Stimulated activated effector memory CD8-positive, alpha-beta T cell treated with anti-CD3 and anti-CD28 coated beads, Interleukin-12 subunit alpha, Interleukin-12 subunit beta, amount 100 ng/mL, for 72 hours (primary cell): ENCODE measurements at regions not wholly inside any gene's neighbourhood (a gene's known extent, or its start where the extent isn't known, plus 50 kb on each side); places are given as distances from the start of the nearest gene placed in this dataset.
"Not testable (repeated sequence)": the region's sequence is repeated elsewhere in the genome, so short reads cannot be mapped to it uniquely, and the experiment has no call there.

Experiments
- ATAC-seq: fragments of 150-1000 bp; cut with Tn5 transposase; 2 replicates; pipeline ENCODE4 v1.10.0; 2021
- DNase-seq, 2 donors: peaks; one replicate each; pipeline ENCODE4 v3.0.0; 2021 to 2022; ENCODE audit warnings: low spot score in 2 of 2
- H3K27ac Mint-ChIP-seq: one replicate; pipeline ENCODE4 v1.8.0; 2022; ENCODE audit warnings: mild to moderate bottlenecking, mixed read lengths
- H3K36me3 Mint-ChIP-seq: one replicate; pipeline ENCODE4 v1.8.0; 2022; ENCODE audit warnings: mild to moderate bottlenecking, mixed read lengths
- H3K4me1 Mint-ChIP-seq: one replicate; pipeline ENCODE4 v1.8.0; 2022; ENCODE audit warnings: mixed read lengths
- H3K4me3 Mint-ChIP-seq: one replicate; pipeline ENCODE4 v1.8.0; 2022; ENCODE audit warnings: mild to moderate bottlenecking, mixed read lengths
- H3K9me3 Mint-ChIP-seq: one replicate; pipeline ENCODE4 v1.8.0; 2022; ENCODE audit warnings: mixed read lengths

GRCh38 chr16:79998143-79998542 is 397.6 kb upstream of the MAF start:
- Mint-ChIP-seq H3K36me3 (no peaks in the 10 kb centered on the region), H3K4me3 (no peak overlapping the region), H3K9me3 (no peaks in the 10 kb centered on the region), H3K4me1 (no peaks in the 10 kb centered on the region), H3K27ac (no peak overlapping the region)
- DNase-seq (no peak), ATAC-seq (no peak)

- no peaks in the 10 kb centered on the region for H3K4me1 Mint-ChIP-seq
- no peak overlapping the region for H3K4me3 Mint-ChIP-seq
- DNase-seq (no peak), ATAC-seq (no peak)
- H3K36me3 Mint-ChIP-seq: no peaks in the 10 kb centered on the region
- no peaks in the 10 kb centered on the region for H3K9me3 Mint-ChIP-seq
- H3K27ac Mint-ChIP-seq: no peak overlapping the region
These were observed 396.7 kb upstream of the MAF start for GRCh38 chr16:79997257-79997656.

GRCh38 chr16:79996321-79996720 is 395.8 kb upstream of the MAF start:
- no peak for DNase-seq
- no peak overlapping the region for H3K4me3 Mint-ChIP-seq
- H3K36me3 Mint-ChIP-seq: no peaks in the 10 kb centered on the region
- no peaks in the 10 kb centered on the region for H3K9me3 Mint-ChIP-seq
- no peak for ATAC-seq
- no peaks in the 10 kb centered on the region for H3K4me1 Mint-ChIP-seq
- no peak overlapping the region for H3K27ac Mint-ChIP-seq

GRCh38 chr16:79995315-79995714 is 394.8 kb upstream of the MAF start:
- H3K4me1 Mint-ChIP-seq: no peaks in the 10 kb centered on the region
- H3K36me3 Mint-ChIP-seq: no peaks in the 10 kb centered on the region
- no peaks in the 10 kb centered on the region for H3K9me3 Mint-ChIP-seq
- H3K4me3 Mint-ChIP-seq: no peak overlapping the region
- ATAC-seq: no peak
- no peak overlapping the region for H3K27ac Mint-ChIP-seq
- no peak for DNase-seq

GRCh38 chr16:79994418-79994817 is 393.9 kb upstream of the MAF start:
- H3K36me3 Mint-ChIP-seq: no peaks in the 10 kb centered on the region
- DNase-seq: no peak
- no peak for ATAC-seq
- H3K4me1 Mint-ChIP-seq: no peaks in the 10 kb centered on the region
- H3K27ac Mint-ChIP-seq: no peak overlapping the region
- no peaks in the 10 kb centered on the region for H3K9me3 Mint-ChIP-seq
- H3K4me3 Mint-ChIP-seq: no peak overlapping the region

- Mint-ChIP-seq H3K27ac (no peak overlapping the region), H3K36me3 (no peaks in the 10 kb centered on the region), H3K9me3 (no peaks in the 10 kb centered on the region), H3K4me1 (no peaks in the 10 kb centered on the region), H3K4me3 (no peak overlapping the region)
- DNase-seq (no peak), ATAC-seq (no peak)
These were observed 393.2 kb upstream of the MAF start for GRCh38 chr16:79993629-79994209.

DNA sequence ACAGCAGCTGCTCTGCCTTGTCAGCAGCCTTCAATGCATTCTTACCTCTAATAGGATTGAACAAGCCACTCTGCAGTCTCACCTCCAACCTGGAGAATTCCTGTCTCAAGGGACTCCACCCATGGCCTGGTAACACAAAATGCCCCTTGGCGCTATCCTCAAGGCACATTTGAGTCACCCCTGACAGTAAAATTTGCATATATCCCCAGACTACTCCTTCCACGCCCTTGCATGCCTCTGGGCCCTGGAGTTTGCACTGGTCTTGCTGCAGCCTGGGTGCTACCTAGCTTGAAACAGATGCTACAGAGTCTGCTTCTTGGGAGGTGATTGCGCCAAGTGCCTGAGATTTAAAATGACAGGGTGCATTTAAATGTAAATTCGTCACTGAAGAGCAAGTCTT is 391.4 kb upstream of the MAF start:
- Mint-ChIP-seq H3K36me3 (no peaks in the 10 kb centered on the region), H3K4me1 (no peaks in the 10 kb centered on the region), H3K27ac (no peak overlapping the region), H3K9me3 (no peaks in the 10 kb centered on the region), H3K4me3 (no peak overlapping the region)
- ATAC-seq: no peak
- DNase-seq: no peak

DNA sequence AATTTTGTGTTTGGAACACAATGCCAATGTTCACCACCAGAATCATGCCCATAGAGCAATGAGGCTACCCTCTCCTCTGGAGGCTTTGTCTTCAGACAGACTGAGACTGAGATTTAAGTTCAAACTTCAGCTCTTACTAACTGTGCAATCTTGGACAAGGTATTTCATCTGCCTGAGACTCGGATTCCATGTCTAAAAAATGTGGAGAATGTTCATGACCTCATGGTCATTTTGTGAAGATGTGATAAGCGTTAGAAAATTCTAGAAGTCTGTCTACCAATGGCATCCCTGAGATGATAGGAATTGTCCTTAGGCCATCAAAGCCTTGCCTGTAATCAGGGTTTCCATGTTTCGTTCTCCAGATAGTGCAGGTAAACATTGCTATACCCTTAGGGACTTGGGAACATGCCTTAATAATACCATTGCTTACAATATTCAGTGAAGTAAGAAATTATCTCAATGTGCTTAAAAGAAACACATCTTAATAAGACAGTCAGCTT is 388.2 kb upstream of the MAF start:
- Mint-ChIP-seq H3K9me3 (no peaks in the 10 kb centered on the region), H3K27ac (no peak overlapping the region), H3K4me3 (no peak overlapping the region), H3K36me3 (no peaks in the 10 kb centered on the region), H3K4me1 (no peaks in the 10 kb centered on the region)
- no peak for DNase-seq
- ATAC-seq: no peak

- no peaks in the 10 kb centered on the region for H3K4me1 Mint-ChIP-seq
- H3K9me3 Mint-ChIP-seq: no peaks in the 10 kb centered on the region
- ATAC-seq: no peak
- no peak overlapping the region for H3K27ac Mint-ChIP-seq
- no peak overlapping the region for H3K4me3 Mint-ChIP-seq
- DNase-seq: no peak
- H3K36me3 Mint-ChIP-seq: no peaks in the 10 kb centered on the region
These were observed 387.6 kb upstream of the MAF start for GRCh38 chr16:79988089-79988488.

- no peak for DNase-seq
- ATAC-seq: no peak
- H3K4me3 Mint-ChIP-seq: no peak overlapping the region
- H3K9me3 Mint-ChIP-seq: no peaks in the 10 kb centered on the region
- H3K27ac Mint-ChIP-seq: no peak overlapping the region
- no peaks in the 10 kb centered on the region for H3K36me3 Mint-ChIP-seq
- H3K4me1 Mint-ChIP-seq: no peaks in the 10 kb centered on the region
These were observed 385.8 kb upstream of the MAF start for GRCh38 chr16:79986352-79986751.

DNA sequence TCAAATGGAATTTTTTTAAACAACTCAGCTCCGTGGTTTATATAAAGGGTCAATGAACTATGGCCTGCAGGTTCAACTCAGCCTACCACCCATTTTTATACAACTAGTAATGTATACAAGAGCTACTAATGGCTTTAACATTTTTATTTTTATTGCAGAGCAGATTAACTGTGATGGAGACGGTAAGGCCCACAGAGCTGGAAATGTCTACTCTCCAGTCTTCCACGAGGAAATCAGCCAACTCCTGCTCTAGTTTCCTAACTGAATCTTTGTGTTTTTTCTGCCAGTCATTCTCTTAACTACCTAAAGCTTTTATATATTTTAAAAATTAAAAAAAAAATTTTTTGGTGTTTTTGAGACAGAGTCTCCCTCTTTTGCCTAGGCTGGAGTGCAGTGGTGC is 385.1 kb upstream of the MAF start:
- DNase-seq (no peak), ATAC-seq (no peak)
- Mint-ChIP-seq H3K4me3 (no peak overlapping the region), H3K27ac (no peak overlapping the region), H3K9me3 (no peaks in the 10 kb centered on the region), H3K36me3 (no peaks in the 10 kb centered on the region), H3K4me1 (no peaks in the 10 kb centered on the region)

DNA sequence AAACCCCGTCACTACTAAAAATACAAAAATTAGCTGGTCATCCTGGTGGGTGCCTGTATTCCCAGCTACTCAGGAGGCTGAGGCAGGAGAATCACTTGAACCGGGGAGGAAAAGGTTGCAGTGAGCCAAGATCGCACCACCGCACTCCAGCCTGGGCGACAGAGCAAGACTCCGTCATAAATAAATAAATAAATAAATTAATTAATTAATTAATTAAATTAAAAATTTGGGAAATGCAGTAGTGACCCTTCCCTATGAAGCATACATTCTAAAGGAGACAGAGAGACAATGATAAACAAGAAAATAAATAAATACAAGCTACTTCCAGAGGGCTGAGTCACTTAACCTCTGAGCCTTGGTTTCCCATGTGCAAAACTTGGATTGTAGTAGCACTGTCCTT is 383.6 kb upstream of the MAF start:
- H3K36me3 Mint-ChIP-seq, H3K27ac Mint-ChIP-seq, H3K4me3 Mint-ChIP-seq, H3K9me3 Mint-ChIP-seq, DNase-seq, ATAC-seq, H3K4me1 Mint-ChIP-seq: not testable (repeated sequence)

GRCh38 chr16:79982862-79983261 is 382.3 kb upstream of the MAF start:
- H3K9me3 Mint-ChIP-seq: no peaks in the 10 kb centered on the region
- H3K4me3 Mint-ChIP-seq: no peak overlapping the region
- H3K4me1 Mint-ChIP-seq: no peaks in the 10 kb centered on the region
- DNase-seq: no peak
- no peak overlapping the region for H3K27ac Mint-ChIP-seq
- ATAC-seq: no peak
- H3K36me3 Mint-ChIP-seq: no peaks in the 10 kb centered on the region

- ATAC-seq (no peak), DNase-seq (no peak)
- Mint-ChIP-seq H3K36me3 (no peaks in the 10 kb centered on the region), H3K27ac (no peak overlapping the region), H3K4me1 (no peaks in the 10 kb centered on the region), H3K4me3 (no peak overlapping the region), H3K9me3 (no peaks in the 10 kb centered on the region)
These were observed 381.8 kb upstream of the MAF start for GRCh38 chr16:79982361-79982760.

GRCh38 chr16:79981814-79982213 is 381.3 kb upstream of the MAF start:
- no peak for ATAC-seq
- Mint-ChIP-seq H3K36me3 (no peaks in the 10 kb centered on the region), H3K27ac (no peak overlapping the region), H3K9me3 (no peaks in the 10 kb centered on the region), H3K4me3 (no peak overlapping the region), H3K4me1 (no peaks in the 10 kb centered on the region)
- DNase-seq: no peak

- no peaks in the 10 kb centered on the region for H3K9me3 Mint-ChIP-seq
- DNase-seq (no peak), ATAC-seq (no peak)
- H3K4me3 Mint-ChIP-seq: no peak overlapping the region
- H3K36me3 Mint-ChIP-seq: no peaks in the 10 kb centered on the region
- H3K4me1 Mint-ChIP-seq: no peaks in the 10 kb centered on the region
- H3K27ac Mint-ChIP-seq: no peak overlapping the region
These were observed 380.3 kb upstream of the MAF start for GRCh38 chr16:79980650-79981521.
